H1 (cell line): ENCODE measurements at regions not wholly inside any gene's neighbourhood (a gene's known extent, or its start where the extent isn't known, plus 50 kb on each side); places are given as distances from the start of the nearest gene placed in this dataset.

ENCODE experiments used
- BRCA1 ChIP-seq: IDR thresholded peaks from 2 replicates; pipeline ENCODE4 v1.6.1; 2012; ENCODE audit warnings: low read depth, low read length, improper control_type of control experiment
- CTCF ChIP-seq, 3 experiments: IDR thresholded peaks; 1 replicate in 2 of 3; 2 replicates in 1 of 3; pipeline versions ENCODE4 v1.5.1 to v1.6.1; 2011; ENCODE audit warnings: low read length in 3 of 3, mild to moderate bottlenecking in 3 of 3, inconsistent platforms in 2 of 3, low read depth in 1 of 3, moderate library complexity in 1 of 3; ENCODE audit not compliant: insufficient read depth in 1 of 3; ENCODE audit errors: control extremely low read depth in 1 of 3
- EP300 ChIP-seq, 2 experiments: IDR thresholded peaks; 1 replicate in 1 of 2; 2 replicates in 1 of 2; pipeline ENCODE4 v1.6.1; 2011 to 2012; ENCODE audit warnings: low read depth in 2 of 2, low read length in 2 of 2, mild to moderate bottlenecking in 2 of 2, borderline replicate concordance in 1 of 2, inconsistent platforms in 1 of 2, moderate library complexity in 1 of 2
- KDM4A ChIP-seq: IDR thresholded peaks from one replicate; pipeline ENCODE4 v1.7.1; 2012; ENCODE audit warnings: low read depth, mild to moderate bottlenecking, moderate library complexity, low read length, inconsistent platforms; ENCODE audit not compliant: severe bottlenecking
- RFX5 ChIP-seq: IDR thresholded peaks from 2 replicates; pipeline ENCODE4 v1.6.1; 2011; ENCODE audit warnings: low read depth, low read length, improper control_type of control experiment, borderline replicate concordance
- TAF1 ChIP-seq: IDR thresholded peaks from 2 replicates; pipeline ENCODE4 v1.6.1; 2011; ENCODE audit warnings: mild to moderate bottlenecking, low read depth, low read length
- TF ChIP-seq, protein P1 (sequence below): IDR thresholded peaks from 2 replicates; pipeline ENCODE4 v1.6.1; 2012; ENCODE audit warnings: low read length, inconsistent platforms

DNA sequence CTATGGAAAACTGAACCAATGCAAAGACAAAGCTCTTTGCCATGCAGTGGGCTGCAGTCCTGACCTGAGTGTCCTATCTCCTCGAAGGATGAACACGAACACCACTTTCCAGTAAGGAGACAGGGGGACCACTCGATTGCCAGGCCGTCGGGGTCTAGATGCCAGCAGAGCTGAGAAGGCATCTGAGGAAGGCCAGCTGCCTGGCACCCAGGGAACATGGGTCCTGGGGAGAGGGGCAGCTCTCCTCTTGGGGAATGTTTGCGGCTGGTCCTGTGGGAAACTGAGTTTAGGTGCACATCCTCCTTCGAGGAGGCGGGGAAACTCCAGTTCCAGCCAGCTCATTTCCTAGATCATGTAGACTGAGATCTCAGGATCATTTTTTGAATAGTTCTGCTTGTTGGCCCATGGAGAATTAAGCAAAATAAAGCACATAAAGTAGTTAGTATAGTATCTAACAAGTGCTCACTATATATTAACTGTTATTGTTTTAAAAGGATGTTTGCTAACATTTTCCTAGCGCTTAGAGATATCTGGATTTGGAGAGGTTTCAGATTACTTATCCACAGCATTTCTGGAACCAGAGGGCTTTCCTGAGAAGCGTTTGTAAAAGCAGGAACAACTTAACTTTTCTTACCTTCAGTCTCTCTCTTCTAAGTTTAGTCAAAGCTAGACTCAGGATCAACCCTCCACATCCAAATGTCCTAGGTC is 225.3 kb upstream of the FOXQ1 start:
- no peak for TF ChIP-seq CTCF (IDR thresholded peaks at IDR 0.05; ENCODE audit: control extremely low read depth in 1 of 3, insufficient read depth in 1 of 3, low read depth in 1 of 3, low read length in 3 of 3)
- no peak for TF ChIP-seq RFX5
- TF ChIP-seq, protein P1, sequence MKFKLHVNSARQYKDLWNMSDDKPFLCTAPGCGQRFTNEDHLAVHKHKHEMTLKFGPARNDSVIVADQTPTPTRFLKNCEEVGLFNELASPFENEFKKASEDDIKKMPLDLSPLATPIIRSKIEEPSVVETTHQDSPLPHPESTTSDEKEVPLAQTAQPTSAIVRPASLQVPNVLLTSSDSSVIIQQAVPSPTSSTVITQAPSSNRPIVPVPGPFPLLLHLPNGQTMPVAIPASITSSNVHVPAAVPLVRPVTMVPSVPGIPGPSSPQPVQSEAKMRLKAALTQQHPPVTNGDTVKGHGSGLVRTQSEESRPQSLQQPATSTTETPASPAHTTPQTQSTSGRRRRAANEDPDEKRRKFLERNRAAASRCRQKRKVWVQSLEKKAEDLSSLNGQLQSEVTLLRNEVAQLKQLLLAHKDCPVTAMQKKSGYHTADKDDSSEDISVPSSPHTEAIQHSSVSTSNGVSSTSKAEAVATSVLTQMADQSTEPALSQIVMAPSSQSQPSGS, result no peak
- no peak for TF ChIP-seq EP300 (IDR thresholded peaks at IDR 0.05; ENCODE audit: borderline replicate concordance in 1 of 2, low read depth in 2 of 2, low read length in 2 of 2)
- TF ChIP-seq KDM4A, result no peak
- TF ChIP-seq TAF1, result no peak
- no peak for TF ChIP-seq BRCA1
